ENCODE measurements at regions not wholly inside any gene's neighbourhood (a gene's known extent, or its start where the extent isn't known, plus 50 kb on each side); places are given as distances from the start of the nearest gene placed in this dataset.
A peak's percentile ranks its signal among the peaks of the same experiment; 100 is the strongest.

DNA sequence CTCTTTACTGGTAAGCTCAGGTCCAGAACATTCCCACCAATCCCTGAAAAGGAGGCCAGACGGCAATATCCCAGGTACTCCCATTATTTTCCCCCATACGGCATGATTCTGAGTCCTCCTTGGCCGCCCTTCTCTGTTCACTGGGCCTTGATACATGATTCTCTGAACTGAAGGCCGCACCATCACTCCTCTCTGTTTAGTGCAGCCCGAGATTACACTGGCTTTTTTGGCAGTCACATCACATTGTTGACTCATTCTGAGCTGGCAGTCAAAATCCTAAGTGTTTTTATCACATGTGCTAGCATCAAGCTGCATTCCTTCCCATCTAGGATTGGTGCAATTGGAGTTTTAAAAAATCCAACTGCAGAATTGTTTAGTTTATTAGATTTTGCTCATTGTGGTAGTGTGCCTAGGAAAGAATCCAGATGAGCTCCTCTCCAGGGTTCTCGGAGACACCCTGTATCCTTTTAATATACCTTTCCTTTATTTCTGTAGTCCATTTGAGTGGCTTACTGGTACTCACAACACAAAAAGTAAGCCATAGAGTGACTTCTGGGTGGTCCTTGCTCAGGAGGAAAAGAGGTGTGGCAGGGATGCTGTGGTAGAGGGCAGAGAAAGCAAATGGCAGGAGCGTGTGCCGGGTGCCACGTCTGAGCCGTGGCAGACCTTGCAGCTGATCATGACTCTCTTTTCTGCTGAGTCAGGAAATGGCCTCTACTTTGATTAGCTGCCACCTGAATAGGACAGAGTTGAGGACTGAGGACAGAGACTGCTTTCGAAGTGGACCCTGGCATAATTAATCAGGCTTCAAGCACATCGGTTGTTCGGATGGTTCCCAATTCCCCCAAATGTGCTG, 121.1 kb upstream of the IL12B start:
- H3K27ac ChIP-seq (ENCODE audit: low read length): no peak overlapping the region
- peaks cover 3% of the 10 kb centered on the region for H3K4me1 ChIP-seq (ENCODE audit: control insufficient read depth, insufficient read depth, low read length)
- DNase-seq: peak; percentile 85
- WGBS (ENCODE audit: insufficient coverage): 65% methylated on average over 12 of the region's 13 CpGs
- no peaks in the 10 kb centered on the region for H3K9me3 ChIP-seq (replicated peaks; ENCODE audit: control insufficient read depth, low read depth, low read length)
- H3K27me3 ChIP-seq (ENCODE audit: control insufficient read depth, insufficient read depth, low read length): peaks cover 8% of the 10 kb centered on the region
- no peak overlapping the region for H3K4me3 ChIP-seq (ENCODE audit: low read length)
- no peaks in the 10 kb centered on the region for H3K36me3 ChIP-seq (ENCODE audit: control insufficient read depth, insufficient read depth, low read length)

DNA sequence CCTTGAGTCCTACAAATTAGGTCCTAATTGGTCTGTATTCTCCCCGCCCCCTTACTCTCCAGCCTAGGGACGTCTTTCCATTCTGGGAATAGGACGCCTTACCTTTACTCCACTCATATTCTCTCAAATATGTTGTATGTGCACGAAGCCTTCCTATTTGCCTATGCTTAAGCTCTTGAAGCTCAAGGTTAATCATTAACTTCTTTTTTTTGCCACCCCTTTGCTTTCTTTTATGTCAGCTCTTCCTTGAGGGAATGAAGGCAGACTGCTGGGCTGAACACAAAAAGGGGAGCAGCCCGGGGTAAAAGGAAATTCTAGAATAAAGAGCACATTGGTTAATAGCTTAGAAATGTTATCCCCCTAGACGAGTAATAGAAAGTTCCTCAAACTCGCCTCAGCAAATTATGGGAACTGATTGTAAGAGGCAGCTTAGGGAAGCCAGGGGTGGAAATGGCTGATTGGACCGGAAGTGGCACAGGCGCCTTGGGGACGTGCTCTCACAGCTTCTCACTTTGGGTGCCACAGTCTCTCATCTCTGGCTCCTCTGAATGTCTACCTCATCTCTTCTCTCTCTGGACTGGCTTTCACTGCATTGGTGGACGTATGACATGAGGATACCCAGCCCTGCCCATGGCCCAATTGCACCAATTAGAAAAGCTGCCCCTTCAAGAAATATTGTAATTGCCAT, 122.3 kb upstream of the IL12B start:
- Histone ChIP-seq H3K9me3 (replicated peaks; ENCODE audit: control insufficient read depth, low read depth, low read length) (no peaks in the 10 kb centered on the region), H3K36me3 (ENCODE audit: control insufficient read depth, insufficient read depth, low read length) (no peaks in the 10 kb centered on the region), H3K27me3 (ENCODE audit: control insufficient read depth, insufficient read depth, low read length) (peaks cover 4% of the 10 kb centered on the region), H3K27ac (ENCODE audit: low read length) (no peak overlapping the region), H3K4me3 (ENCODE audit: low read length) (no peak overlapping the region), H3K4me1 (ENCODE audit: control insufficient read depth, insufficient read depth, low read length) (peaks cover 3% of the 10 kb centered on the region)
- DNase-seq: peak; percentile 16
- WGBS (ENCODE audit: insufficient coverage): 92% methylated on average over 9 of the region's 11 CpGs

DNA sequence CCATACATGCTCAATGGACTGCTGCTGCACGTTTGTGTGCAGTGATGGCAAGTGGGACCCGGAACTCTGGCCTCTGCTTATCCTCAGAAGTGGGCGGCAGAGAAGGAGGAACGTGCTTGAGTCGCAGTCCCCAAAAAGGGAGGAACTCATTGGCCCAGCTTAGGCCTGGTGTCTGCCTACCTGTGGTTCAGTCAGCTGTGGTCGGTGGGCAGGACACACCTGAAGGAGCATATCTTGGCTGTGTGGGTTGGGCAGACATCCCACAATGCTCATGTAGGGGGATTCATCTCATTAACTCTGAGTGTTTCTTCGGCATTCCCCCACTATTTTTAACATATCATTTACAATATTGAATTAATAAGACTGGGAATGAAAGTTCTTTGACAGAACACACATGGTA, 122.9 kb upstream of the IL12B start:
- H3K36me3 ChIP-seq (ENCODE audit: control insufficient read depth, insufficient read depth, low read length): no peaks in the 10 kb centered on the region
- no peak overlapping the region for H3K4me3 ChIP-seq (ENCODE audit: low read length)
- H3K27ac ChIP-seq (ENCODE audit: low read length): no peak overlapping the region
- H3K9me3 ChIP-seq (replicated peaks; ENCODE audit: control insufficient read depth, low read depth, low read length): no peaks in the 10 kb centered on the region
- peaks cover 4% of the 10 kb centered on the region for H3K27me3 ChIP-seq (ENCODE audit: control insufficient read depth, insufficient read depth, low read length)
- H3K4me1 ChIP-seq (ENCODE audit: control insufficient read depth, insufficient read depth, low read length): peaks cover 3% of the 10 kb centered on the region
- no peak for DNase-seq
- WGBS (ENCODE audit: insufficient coverage): 69% methylated on average over 5 of the region's 7 CpGs

DNA sequence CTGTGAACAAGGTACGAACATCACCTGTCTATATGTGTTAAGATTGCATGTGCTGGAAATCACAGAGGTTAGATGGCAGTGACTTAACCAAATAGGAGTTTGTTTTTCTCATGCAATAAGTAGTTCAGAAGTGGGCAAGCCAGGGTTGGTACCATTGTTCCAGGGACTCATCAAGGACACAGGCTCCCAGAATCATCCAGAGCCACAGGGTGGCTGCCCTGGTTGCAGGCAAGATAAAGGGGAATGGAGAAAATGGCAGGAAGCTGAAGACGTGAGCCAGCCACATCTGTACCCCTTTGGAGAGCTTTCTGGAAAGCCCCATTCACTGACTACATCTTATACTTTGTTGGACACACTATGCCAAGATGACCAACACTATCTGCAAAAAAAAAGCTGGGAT, 126.0 kb upstream of the IL12B start:
- Histone ChIP-seq H3K4me3 (ENCODE audit: low read length) (no peak overlapping the region), H3K36me3 (ENCODE audit: control insufficient read depth, insufficient read depth, low read length) (no peaks in the 10 kb centered on the region), H3K4me1 (ENCODE audit: control insufficient read depth, insufficient read depth, low read length) (peaks cover 4% of the 10 kb centered on the region), H3K9me3 (replicated peaks; ENCODE audit: control insufficient read depth, low read depth, low read length) (no peaks in the 10 kb centered on the region), H3K27me3 (ENCODE audit: control insufficient read depth, insufficient read depth, low read length) (peaks cover 2% of the 10 kb centered on the region), H3K27ac (ENCODE audit: low read length) (no peak overlapping the region)
- WGBS (ENCODE audit: insufficient coverage): 90% methylated on average over 1 of the region's 2 CpGs
- no peak for DNase-seq

DNA sequence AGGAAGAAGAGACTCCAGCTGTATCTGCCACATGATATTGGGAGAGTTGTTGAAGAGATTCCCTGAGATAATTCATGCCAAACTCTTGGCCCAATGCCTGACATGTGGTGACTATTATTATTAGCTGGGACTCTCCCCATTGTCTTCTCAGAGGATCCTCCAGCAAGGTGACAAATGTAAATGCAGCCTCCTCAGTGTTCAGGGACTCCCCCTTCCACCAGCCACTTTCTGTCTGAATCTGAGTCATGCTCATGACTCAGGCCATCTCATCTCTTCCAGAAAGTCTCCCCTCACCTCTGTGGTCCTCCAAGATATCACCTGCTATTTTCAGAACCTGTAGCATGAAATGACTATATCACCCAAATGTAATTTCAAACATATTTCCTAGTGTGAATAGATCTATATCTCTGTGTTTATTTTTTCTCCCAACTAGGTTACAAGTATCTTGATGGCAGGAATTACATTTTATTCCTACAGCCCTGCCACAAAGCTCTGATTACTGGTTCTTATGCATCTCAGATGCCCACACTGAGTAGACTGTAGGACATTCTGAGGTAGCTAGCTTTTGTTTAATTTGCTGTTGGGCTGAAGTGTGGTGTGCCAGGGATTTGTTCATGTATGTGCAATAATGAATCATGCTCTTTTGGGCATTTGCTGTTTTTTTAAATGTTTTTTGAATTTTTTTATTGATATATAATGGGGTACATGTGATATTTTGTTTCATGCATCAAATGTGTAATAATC, 126.6 kb upstream of the IL12B start:
- Histone ChIP-seq H3K27me3 (ENCODE audit: control insufficient read depth, insufficient read depth, low read length) (peaks cover 2% of the 10 kb centered on the region), H3K9me3 (replicated peaks; ENCODE audit: control insufficient read depth, low read depth, low read length) (no peaks in the 10 kb centered on the region), H3K4me1 (ENCODE audit: control insufficient read depth, insufficient read depth, low read length) (peaks cover 4% of the 10 kb centered on the region), H3K27ac (ENCODE audit: low read length) (no peak overlapping the region), H3K4me3 (ENCODE audit: low read length) (no peak overlapping the region), H3K36me3 (ENCODE audit: control insufficient read depth, insufficient read depth, low read length) (no peaks in the 10 kb centered on the region)
- DNase-seq: no peak

DNA sequence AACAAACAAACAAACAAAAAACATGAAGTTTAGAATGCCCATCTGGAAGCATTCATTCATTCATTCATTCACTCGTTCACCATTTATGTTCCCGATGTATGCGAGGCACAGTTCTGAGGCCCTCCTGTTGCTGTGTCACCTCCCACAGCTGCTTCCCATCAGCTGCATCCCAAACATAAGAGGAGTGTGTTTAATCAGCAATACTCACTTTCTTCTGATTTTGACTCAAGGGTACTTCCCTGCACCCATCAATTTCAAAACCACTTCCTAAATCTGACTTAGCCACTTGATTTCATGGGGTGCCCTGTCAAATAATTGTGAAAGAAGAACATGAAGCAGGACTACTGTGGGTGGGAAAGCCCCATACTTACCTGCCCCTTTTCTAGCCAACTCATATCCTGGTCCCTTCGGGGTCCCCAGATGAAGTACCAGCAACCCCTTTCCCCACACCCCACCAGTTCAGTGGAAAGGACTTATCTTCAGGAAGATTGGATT, 128.0 kb upstream of the IL12B start:
- H3K4me3 ChIP-seq (ENCODE audit: low read length): no peak overlapping the region
- no peaks in the 10 kb centered on the region for H3K9me3 ChIP-seq (replicated peaks; ENCODE audit: control insufficient read depth, low read depth, low read length)
- H3K27me3 ChIP-seq (ENCODE audit: control insufficient read depth, insufficient read depth, low read length): peaks cover under 1% of the 10 kb centered on the region
- 70% methylated on average over 2 of the region's 4 CpGs for WGBS (ENCODE audit: insufficient coverage)
- DNase-seq: no peak
- no peak overlapping the region for H3K27ac ChIP-seq (ENCODE audit: low read length)
- H3K4me1 ChIP-seq (ENCODE audit: control insufficient read depth, insufficient read depth, low read length): peaks cover 4% of the 10 kb centered on the region
- H3K36me3 ChIP-seq (ENCODE audit: control insufficient read depth, insufficient read depth, low read length): no peaks in the 10 kb centered on the region

DNA sequence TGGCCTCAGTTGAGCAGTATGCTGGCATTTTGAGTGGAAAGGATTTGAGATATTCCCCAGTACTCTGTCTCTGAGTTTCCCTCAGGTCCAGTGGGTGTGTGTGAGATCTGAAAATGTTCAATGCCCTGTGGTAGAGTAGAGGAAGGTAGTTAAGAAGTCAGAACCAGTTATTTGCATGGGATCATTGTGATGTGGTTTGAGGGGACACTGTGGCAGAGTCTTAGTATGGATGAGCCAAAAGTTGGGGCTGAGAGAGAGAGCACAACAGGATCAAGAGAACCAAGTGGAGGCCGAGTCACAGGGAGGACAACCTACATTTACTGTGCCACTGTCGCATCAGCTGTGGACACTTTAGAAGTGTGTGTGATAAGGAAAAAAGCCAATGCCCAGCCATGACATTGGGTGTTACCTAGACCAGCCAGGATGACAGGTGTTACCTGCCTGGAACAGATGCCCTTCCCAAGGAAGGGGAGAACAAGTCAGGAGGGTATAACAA, 128.9 kb upstream of the IL12B start:
- no peak for DNase-seq
- 94% methylated on average over 2 of the region's 2 CpGs for WGBS (ENCODE audit: insufficient coverage)
- Histone ChIP-seq H3K36me3 (ENCODE audit: control insufficient read depth, insufficient read depth, low read length) (no peaks in the 10 kb centered on the region), H3K27ac (ENCODE audit: low read length) (no peak overlapping the region), H3K4me3 (ENCODE audit: low read length) (no peak overlapping the region), H3K4me1 (ENCODE audit: control insufficient read depth, insufficient read depth, low read length) (peaks cover 4% of the 10 kb centered on the region), H3K27me3 (ENCODE audit: control insufficient read depth, insufficient read depth, low read length) (no peaks in the 10 kb centered on the region), H3K9me3 (replicated peaks; ENCODE audit: control insufficient read depth, low read depth, low read length) (no peaks in the 10 kb centered on the region)

DNA sequence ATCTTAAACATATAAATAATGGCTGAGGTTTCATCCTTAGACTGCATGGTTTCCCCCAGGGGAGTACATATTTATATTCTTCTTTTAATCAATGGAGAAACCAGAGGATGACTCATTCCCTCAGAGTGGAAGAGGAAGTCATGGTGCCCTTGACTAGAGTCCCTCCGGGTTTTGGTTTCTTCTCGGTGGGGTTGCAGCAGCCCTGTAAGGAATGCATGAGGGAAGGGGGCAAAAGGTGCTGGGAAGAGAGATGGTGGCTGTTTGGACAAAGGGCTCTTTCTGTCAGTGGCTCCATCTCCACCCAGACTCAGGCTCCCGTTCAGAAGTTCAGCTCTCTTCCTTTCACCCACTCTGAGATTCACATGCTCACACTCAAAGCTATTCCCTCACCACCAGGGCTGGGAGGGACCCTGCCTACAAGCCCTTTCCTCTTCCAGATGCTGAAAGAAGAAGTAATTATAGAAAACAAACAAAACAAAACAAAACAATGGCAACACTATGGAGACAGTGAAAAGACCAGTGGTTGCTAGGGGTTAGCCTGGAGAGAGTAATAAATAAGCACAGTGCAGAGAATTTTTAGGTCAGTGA, 129.8 kb upstream of the IL12B start:
- H3K27me3 ChIP-seq (ENCODE audit: control insufficient read depth, insufficient read depth, low read length): no peaks in the 10 kb centered on the region
- H3K4me1 ChIP-seq (ENCODE audit: control insufficient read depth, insufficient read depth, low read length): peaks cover 4% of the 10 kb centered on the region
- no CpG with 5 or more reads among the region's 3 CpGs for WGBS (ENCODE audit: insufficient coverage)
- H3K36me3 ChIP-seq (ENCODE audit: control insufficient read depth, insufficient read depth, low read length): no peaks in the 10 kb centered on the region
- DNase-seq: peak; percentile 60
- H3K27ac ChIP-seq (ENCODE audit: low read length): no peak overlapping the region
- H3K9me3 ChIP-seq (replicated peaks; ENCODE audit: control insufficient read depth, low read depth, low read length): no peaks in the 10 kb centered on the region
- no peak overlapping the region for H3K4me3 ChIP-seq (ENCODE audit: low read length)

DNA sequence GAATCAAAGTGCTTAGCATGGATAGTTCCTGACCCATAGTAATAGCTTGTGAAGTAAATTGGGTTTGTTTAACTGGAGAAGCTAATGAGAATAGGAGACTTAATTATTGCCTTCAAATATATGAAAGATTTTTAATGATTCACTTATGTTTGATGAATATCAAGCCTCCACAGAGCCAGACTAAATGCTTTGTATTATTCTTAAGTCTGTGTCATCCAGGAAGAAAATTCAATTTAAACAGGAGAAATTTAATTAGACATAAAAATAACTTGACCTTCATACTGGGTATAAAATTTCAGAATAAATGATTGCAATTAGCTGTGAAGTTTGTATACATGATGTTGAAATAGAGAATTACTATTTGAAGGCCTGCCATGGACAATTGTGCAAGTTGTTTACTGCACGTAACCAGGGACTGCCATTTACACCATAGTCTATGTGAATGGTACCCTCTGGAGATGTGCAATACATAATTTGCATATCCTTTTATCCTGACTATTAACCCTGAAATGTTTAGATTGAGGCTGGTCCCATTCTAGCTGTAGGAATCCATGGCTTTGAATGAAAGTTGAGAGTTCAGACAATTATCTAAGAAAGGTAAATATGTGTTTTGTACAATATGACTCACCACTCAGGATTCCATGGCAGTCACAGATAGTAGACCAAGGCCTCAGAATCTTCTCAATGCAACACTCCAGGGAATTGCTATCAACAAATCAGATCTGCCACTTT, 133.5 kb upstream of the IL12B start:
- Histone ChIP-seq H3K36me3 (ENCODE audit: control insufficient read depth, insufficient read depth, low read length) (no peaks in the 10 kb centered on the region), H3K27me3 (ENCODE audit: control insufficient read depth, insufficient read depth, low read length) (no peaks in the 10 kb centered on the region), H3K27ac (ENCODE audit: low read length) (no peak overlapping the region), H3K9me3 (replicated peaks; ENCODE audit: control insufficient read depth, low read depth, low read length) (no peaks in the 10 kb centered on the region), H3K4me1 (ENCODE audit: control insufficient read depth, insufficient read depth, low read length) (peaks cover 4% of the 10 kb centered on the region), H3K4me3 (ENCODE audit: low read length) (no peak overlapping the region)
- no peak for DNase-seq
- WGBS (ENCODE audit: insufficient coverage): no CpG with 5 or more reads among the region's 1 CpG

Measured in muscle of leg (tissue), 3 donors.